H9 (cell line): ENCODE measurements at regions not wholly inside any gene's neighbourhood (a gene's known extent, or its start where the extent isn't known, plus 50 kb on each side); places are given as distances from the start of the nearest gene placed in this dataset.
A peak's percentile ranks its signal among the peaks of the same experiment; 100 is the strongest.

ENCODE experiments used
- DNase-seq: peaks from one replicate; pipeline ENCODE4 v3.0.0-alpha.2; 2017
- H2AFZ ChIP-seq: one replicate; pipeline ENCODE4 v1.6.1; 2013; ENCODE audit warnings: mild to moderate bottlenecking, low read length, control low read depth, moderate library complexity
- H2AK5ac ChIP-seq: 2 replicates; pipeline ENCODE4 v1.6.1; 2013; ENCODE audit warnings: low read length, control low read depth, mixed read lengths; ENCODE audit not compliant: insufficient read length
- H2BK120ac ChIP-seq: one replicate; pipeline ENCODE4 v1.6.1; 2013; ENCODE audit warnings: low read depth, mild to moderate bottlenecking, low read length, control low read depth, inconsistent platforms; ENCODE audit not compliant: poor library complexity, severe bottlenecking
- H2BK12ac ChIP-seq: 2 replicates; pipeline ENCODE4 v1.6.1; 2013; ENCODE audit warnings: low read length, control low read depth, mixed read lengths, low read depth; ENCODE audit not compliant: insufficient read length
- H2BK15ac ChIP-seq: 2 replicates; pipeline ENCODE4 v1.6.1; 2013; ENCODE audit warnings: low read depth, low read length, control low read depth
- H2BK20ac ChIP-seq: one replicate; pipeline ENCODE4 v1.6.1; 2013; ENCODE audit warnings: low read depth, mild to moderate bottlenecking, low read length, control low read depth, inconsistent platforms; ENCODE audit not compliant: poor library complexity, severe bottlenecking
- H2BK5ac ChIP-seq: 2 replicates; pipeline ENCODE4 v1.6.1; 2013; ENCODE audit warnings: low read length, control low read depth, mixed read lengths; ENCODE audit not compliant: insufficient read length
- H3K14ac ChIP-seq: 2 replicates; pipeline ENCODE4 v1.6.1; 2013; ENCODE audit warnings: low read length, control low read depth; ENCODE audit not compliant: insufficient read depth
- H3K18ac ChIP-seq: 2 replicates; pipeline ENCODE4 v1.6.1; 2013; ENCODE audit warnings: low read depth, mild to moderate bottlenecking, mixed read lengths, low read length, control low read depth; ENCODE audit not compliant: insufficient read length
- H3K23ac ChIP-seq: 2 replicates; pipeline ENCODE4 v1.6.1; 2013; ENCODE audit warnings: low read length, control low read depth, mixed read lengths, low read depth; ENCODE audit not compliant: insufficient read length
- H3K23me2 ChIP-seq: 2 replicates; pipeline ENCODE4 v1.6.1; 2013; ENCODE audit warnings: low read depth, mild to moderate bottlenecking, mixed read lengths, low read length, control low read depth; ENCODE audit not compliant: insufficient read length, poor library complexity, severe bottlenecking
- H3K27ac ChIP-seq: 2 replicates; pipeline ENCODE4 v1.5.1; 2013; ENCODE audit warnings: low read length, control low read depth, mixed read lengths, low read depth; ENCODE audit not compliant: insufficient read length
- H3K27me3 ChIP-seq: 2 replicates; pipeline ENCODE4 v1.6.1; 2013; ENCODE audit warnings: low read length, control low read depth, inconsistent platforms; ENCODE audit not compliant: insufficient read depth
- H3K4ac ChIP-seq: 2 replicates; pipeline ENCODE4 v1.6.1; 2013; ENCODE audit warnings: low read depth, mild to moderate bottlenecking, control low read depth, inconsistent platforms, low read length, moderate library complexity
- H3K4me1 ChIP-seq: 2 replicates; pipeline ENCODE4 v1.6.1; 2013; ENCODE audit warnings: low read length, control low read depth, inconsistent platforms; ENCODE audit not compliant: insufficient read depth
- H3K4me2 ChIP-seq: 2 replicates; pipeline ENCODE4 v1.6.1; 2013; ENCODE audit warnings: low read length, control low read depth, mixed read lengths; ENCODE audit not compliant: insufficient read length, insufficient read depth
- H3K56ac ChIP-seq: 2 replicates; pipeline ENCODE4 v1.6.1; 2013; ENCODE audit warnings: low read depth, mild to moderate bottlenecking, mixed read lengths, low read length, control low read depth; ENCODE audit not compliant: insufficient read length
- H3K79me1 ChIP-seq: 2 replicates; pipeline ENCODE4 v1.6.1; 2013; ENCODE audit warnings: low read depth, mild to moderate bottlenecking, moderate library complexity, low read length, control low read depth, inconsistent platforms; ENCODE audit not compliant: insufficient read depth, poor library complexity, severe bottlenecking
- H3K79me2 ChIP-seq: 2 replicates; pipeline ENCODE4 v1.6.1; 2013; ENCODE audit warnings: low read length, control low read depth, inconsistent platforms; ENCODE audit not compliant: insufficient read depth
- H3K9ac ChIP-seq: 2 replicates; pipeline ENCODE4 v1.6.1; 2013; ENCODE audit warnings: low read length, control low read depth, mixed read lengths; ENCODE audit not compliant: insufficient read length; ENCODE audit errors: extremely low read depth
- H3K9me3 ChIP-seq: one replicate; pipeline ENCODE4 v1.6.1; 2013; ENCODE audit warnings: low read depth, low read length, inconsistent platforms; ENCODE audit not compliant: control insufficient read depth
- H3T11ph ChIP-seq: one replicate; pipeline ENCODE4 v1.6.1; 2013; ENCODE audit warnings: mild to moderate bottlenecking, low read length, control low read depth, inconsistent platforms
- H4K20me1 ChIP-seq: one replicate; pipeline ENCODE4 v1.6.1; 2013; ENCODE audit not compliant: control insufficient read depth, insufficient read length, insufficient read depth
- H4K5ac ChIP-seq: 2 replicates; pipeline ENCODE4 v1.6.1; 2013; ENCODE audit warnings: low read depth, mild to moderate bottlenecking, mixed read lengths, low read length, control low read depth; ENCODE audit not compliant: insufficient read length
- H4K8ac ChIP-seq: replicated peaks from 2 replicates; pipeline ENCODE4 v1.6.1; 2013; ENCODE audit warnings: low read length, control low read depth, mixed read lengths, low read depth; ENCODE audit not compliant: insufficient read length
- H4K91ac ChIP-seq: 2 replicates; pipeline ENCODE4 v1.6.1; 2013; ENCODE audit warnings: low read depth, mild to moderate bottlenecking, moderate library complexity, mixed read lengths, low read length, control low read depth; ENCODE audit not compliant: insufficient read length
- H3K27ac Mint-ChIP-seq, 3 experiments: 2 replicates in 2 of 3; 3 replicates in 1 of 3; pipeline ENCODE4 v1.8.0; 2020 to 2021; ENCODE audit warnings: mixed read lengths in 3 of 3, mild to moderate bottlenecking in 1 of 3, moderate library complexity in 1 of 3
- H3K27me3 Mint-ChIP-seq: 2 replicates; pipeline ENCODE4 v1.8.0; 2021; ENCODE audit warnings: low read depth, mild to moderate bottlenecking, moderate library complexity, mixed read lengths
- H3K36me3 Mint-ChIP-seq, 3 experiments: 2 replicates in 2 of 3; 3 replicates in 1 of 3; pipeline ENCODE4 v1.8.0; 2020 to 2021; ENCODE audit warnings: low read depth in 3 of 3, mixed read lengths in 3 of 3; ENCODE audit not compliant: insufficient read depth in 1 of 3
- H3K4me1 Mint-ChIP-seq, 2 experiments: 2 replicates each; pipeline ENCODE4 v1.8.0; 2020; ENCODE audit warnings: mixed read lengths in 2 of 2
- H3K4me3 Mint-ChIP-seq, 2 experiments: 2 replicates in 1 of 2; 3 replicates in 1 of 2; pipeline ENCODE4 v1.8.0; 2020 to 2021; ENCODE audit warnings: mild to moderate bottlenecking in 2 of 2, mixed read lengths in 2 of 2, moderate library complexity in 1 of 2
- H3K9me3 Mint-ChIP-seq, 2 experiments: 2 replicates in 1 of 2; 3 replicates in 1 of 2; pipeline ENCODE4 v1.8.0; 2020; ENCODE audit warnings: mild to moderate bottlenecking in 2 of 2, mixed read lengths in 2 of 2, moderate library complexity in 1 of 2
- WGBS: extraction: QIAGEN DNeasy Blood & Tissue Kit; methylation state at CpG from one replicate; pipeline ENCODE4 v1.1.7; 2013; ENCODE audit warnings: missing lambda C conversion rate, low lambda C conversion rate, mixed read lengths; ENCODE audit not compliant: insufficient read length; ENCODE audit errors: extremely low coverage; 5-methylcytosine and 5-hydroxymethylcytosine counted together
- TF ChIP-seq, protein P1 (sequence below): fragments of 200-600 bp; sonication (generic); conservative IDR thresholded peaks from 3 replicates; pipeline ENCODE4 v1.8.0; 2021; ENCODE audit warnings: antibody characterized with exemption, mild to moderate bottlenecking

- H2BK5ac ChIP-seq = no peak overlapping the region
- H3K9me3 ChIP-seq = no peaks in the 10 kb centered on the region
- no peaks in the 10 kb centered on the region for H3K27me3 Mint-ChIP-seq
- no peaks in the 10 kb centered on the region for H3K79me1 ChIP-seq
- H4K91ac ChIP-seq = no peak overlapping the region
- 0 out of 7 replicates have a peak overlapping the region, but pooled peaks of 1 of the 3 experiments have one; percentile 55 for H3K27ac Mint-ChIP-seq
- TF ChIP-seq, protein P1, sequence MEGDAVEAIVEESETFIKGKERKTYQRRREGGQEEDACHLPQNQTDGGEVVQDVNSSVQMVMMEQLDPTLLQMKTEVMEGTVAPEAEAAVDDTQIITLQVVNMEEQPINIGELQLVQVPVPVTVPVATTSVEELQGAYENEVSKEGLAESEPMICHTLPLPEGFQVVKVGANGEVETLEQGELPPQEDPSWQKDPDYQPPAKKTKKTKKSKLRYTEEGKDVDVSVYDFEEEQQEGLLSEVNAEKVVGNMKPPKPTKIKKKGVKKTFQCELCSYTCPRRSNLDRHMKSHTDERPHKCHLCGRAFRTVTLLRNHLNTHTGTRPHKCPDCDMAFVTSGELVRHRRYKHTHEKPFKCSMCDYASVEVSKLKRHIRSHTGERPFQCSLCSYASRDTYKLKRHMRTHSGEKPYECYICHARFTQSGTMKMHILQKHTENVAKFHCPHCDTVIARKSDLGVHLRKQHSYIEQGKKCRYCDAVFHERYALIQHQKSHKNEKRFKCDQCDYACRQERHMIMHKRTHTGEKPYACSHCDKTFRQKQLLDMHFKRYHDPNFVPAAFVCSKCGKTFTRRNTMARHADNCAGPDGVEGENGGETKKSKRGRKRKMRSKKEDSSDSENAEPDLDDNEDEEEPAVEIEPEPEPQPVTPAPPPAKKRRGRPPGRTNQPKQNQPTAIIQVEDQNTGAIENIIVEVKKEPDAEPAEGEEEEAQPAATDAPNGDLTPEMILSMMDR = no peak
- no peak overlapping the region for H4K5ac ChIP-seq
- no peak overlapping the region for H2BK20ac ChIP-seq
- no peaks in the 10 kb centered on the region for H3K9me3 Mint-ChIP-seq
- H3T11ph ChIP-seq = no peak overlapping the region
- no peak for DNase-seq
- no peaks in the 10 kb centered on the region; the same call in 1 of the 2 replicates for H3K4me1 ChIP-seq
- no peak overlapping the region for H3K4me3 Mint-ChIP-seq
- no peaks in the 10 kb centered on the region for H3K79me2 ChIP-seq
- no peak overlapping the region for H3K4ac ChIP-seq
- H4K20me1 ChIP-seq = no peaks in the 10 kb centered on the region
- no peak overlapping the region for H3K14ac ChIP-seq
- H4K8ac ChIP-seq = no peak overlapping the region
- H3K27me3 ChIP-seq = no peaks in the 10 kb centered on the region
- H3K4me2 ChIP-seq = no peak overlapping the region
- H3K27ac ChIP-seq = no peak overlapping the region
- H3K23me2 ChIP-seq = no peaks in the 10 kb centered on the region
- H3K23ac ChIP-seq = no peak overlapping the region
- no peak overlapping the region for H2BK15ac ChIP-seq
- H3K36me3 Mint-ChIP-seq = no peaks in the 10 kb centered on the region
- H3K18ac ChIP-seq = no peak overlapping the region
- no peak overlapping the region for H2BK12ac ChIP-seq
- no peak overlapping the region for H2AK5ac ChIP-seq
- H2AFZ ChIP-seq = no peak overlapping the region
- H3K56ac ChIP-seq = no peak overlapping the region
- peaks cover 12 to 13% of the 10 kb centered on the region in 2 experiments for H3K4me1 Mint-ChIP-seq
- H2BK120ac ChIP-seq = no peak overlapping the region
- H3K9ac ChIP-seq = no peak overlapping the region
- no CpG with 5 or more reads among the region's 1 CpG for WGBS
Measured at GRCh38 chr3:80241791-80242190, 474.0 kb upstream of the ROBO1 start.
